Endothelial cell of umbilical vein (primary cell): ENCODE measurements at regions not wholly inside any gene's neighbourhood (a gene's known extent, or its start where the extent isn't known, plus 50 kb on each side); places are given as distances from the start of the nearest gene placed in this dataset.

Source experiments
- BruUV-seq: library from RNA; stranded (reverse); fragments of 400-500 nt; replicated peaks from 2 replicates; lab custom pipeline; 2021; lab: Mats Ljungman, UMichigan
- CTCF ChIA-PET: fragments of 300-600, 350-600 bp; sonication (Branson Sonifier 250); formaldehyde crosslinking; loops from one replicate; lab custom pipeline; 2021; ENCODE audit warnings: antibody characterized with exemption, inconsistent platforms; lab: Charles Lee
- POLR2A ChIA-PET: fragments of 300-600, 350-600 bp; sonication (Branson Sonifier 250); formaldehyde crosslinking; loops from one replicate; lab custom pipeline; 2021; ENCODE audit warnings: antibody characterized with exemption, inconsistent platforms; lab: Charles Lee
- DNase-seq: peaks from one replicate; pipeline ENCODE4 v3.0.0-alpha.2; 2011; ENCODE audit warnings: low read depth, low spot score
- FAIRE-seq: peaks from 2 replicates; lab custom pipeline; 2011; peaks lifted over from hg19 to GRCh38; lab: Jason Lieb, UNC
- H2AFZ ChIP-seq: 2 replicates; pipeline ENCODE4 v1.6.0; 2012; ENCODE audit warnings: low read depth, low read length, control low read depth, inconsistent platforms
- H3K27ac ChIP-seq: 2 replicates; pipeline ENCODE4 v1.5.1; 2011; ENCODE audit warnings: low read depth, mild to moderate bottlenecking, control low read depth, low read length, moderate library complexity; ENCODE audit not compliant: insufficient read depth
- H3K27me3 ChIP-seq, 2 experiments: 2 replicates each; pipeline versions ENCODE4 v1.6.0 to v1.6.1; 2011; ENCODE audit warnings: low read length in 2 of 2, mixed read lengths in 1 of 2; ENCODE audit not compliant: control insufficient read depth in 2 of 2, insufficient read depth in 2 of 2
- H3K36me3 ChIP-seq, 2 experiments: 2 replicates in 1 of 2; 3 replicates in 1 of 2; pipeline ENCODE4 v1.5.1; 2011; ENCODE audit warnings: low read length in 2 of 2, mild to moderate bottlenecking in 1 of 2, moderate library complexity in 1 of 2; ENCODE audit not compliant: control insufficient read depth in 2 of 2, insufficient read depth in 2 of 2; ENCODE audit errors: extremely low read depth in 1 of 2
- H3K4me1 ChIP-seq: 3 replicates; pipeline ENCODE4 v1.5.1; 2011; ENCODE audit warnings: mild to moderate bottlenecking, low read length; ENCODE audit not compliant: control insufficient read depth, insufficient read depth; ENCODE audit errors: extremely low read depth
- H3K4me2 ChIP-seq: 2 replicates; pipeline ENCODE4 v1.6.1; 2011; ENCODE audit warnings: low read length, control low read depth, mixed read lengths; ENCODE audit not compliant: insufficient read depth
- H3K4me3 ChIP-seq, 3 experiments: fragments of 200-600 bp in 1 of 3; sonication (generic), shearing (Covaris generic) in 1 of 3; replicated peaks in 1 of 3; 2 replicates each; pipeline ENCODE4 v1.5.1; 2011 to 2016; ENCODE audit warnings: control low read depth in 3 of 3, low read length in 3 of 3, mild to moderate bottlenecking in 2 of 3, inconsistent platforms in 1 of 3, low read depth in 1 of 3, moderate library complexity in 1 of 3; ENCODE audit not compliant: insufficient read depth in 1 of 3
- H3K79me2 ChIP-seq: 2 replicates; pipeline ENCODE4 v1.6.0; 2012; ENCODE audit warnings: low read length, inconsistent platforms; ENCODE audit not compliant: control insufficient read depth, insufficient read depth
- H3K9ac ChIP-seq: replicated peaks from 2 replicates; pipeline ENCODE3; 2011; ENCODE audit warnings: low read length, control low read depth; ENCODE audit not compliant: insufficient read depth; ENCODE audit errors: extremely low read depth
- H3K9me1 ChIP-seq: replicated peaks from 3 replicates; pipeline ENCODE4 v1.6.0; 2011; ENCODE audit warnings: mild to moderate bottlenecking, low read length; ENCODE audit not compliant: control insufficient read depth, insufficient read depth; ENCODE audit errors: extremely low read depth
- H3K9me3 ChIP-seq: replicated peaks from 2 replicates; pipeline ENCODE4 v1.5.1; 2012; ENCODE audit warnings: low read length, inconsistent platforms; ENCODE audit not compliant: control insufficient read depth, insufficient read depth
- H4K20me1 ChIP-seq: replicated peaks from 2 replicates; pipeline ENCODE3; 2011; ENCODE audit warnings: mild to moderate bottlenecking, low read length; ENCODE audit not compliant: control insufficient read depth, insufficient read depth; ENCODE audit errors: extremely low read depth
- EZH2 ChIP-seq: IDR thresholded peaks from 2 replicates; pipeline ENCODE4 v1.6.1; 2012; ENCODE audit warnings: borderline replicate concordance, low read depth, mild to moderate bottlenecking, moderate library complexity, low read length, inconsistent platforms; ENCODE audit not compliant: severe bottlenecking
- FOS ChIP-seq: IDR thresholded peaks from 2 replicates; pipeline ENCODE4 v1.6.1; 2011; ENCODE audit warnings: mild to moderate bottlenecking, low read length, moderate library complexity, borderline replicate concordance; ENCODE audit not compliant: insufficient read depth
- GATA2 ChIP-seq: IDR thresholded peaks from 2 replicates; pipeline ENCODE4 v1.7.0; 2011; ENCODE audit warnings: low read depth, mild to moderate bottlenecking, moderate library complexity, mixed read lengths, low read length; ENCODE audit not compliant: insufficient read length, insufficient read depth
- JUN ChIP-seq: IDR thresholded peaks from 2 replicates; pipeline ENCODE4 v1.6.1; 2011; ENCODE audit warnings: borderline replicate concordance, low read depth; ENCODE audit not compliant: insufficient read length, insufficient read depth
- MYC ChIP-seq: IDR thresholded peaks from one replicate; pipeline ENCODE4 v1.6.1; 2011; ENCODE audit warnings: mild to moderate bottlenecking, low read depth, low read length
- POLR2A ChIP-seq: IDR thresholded peaks from 2 replicates; pipeline ENCODE4 v1.6.1; 2012; ENCODE audit warnings: low read depth, mild to moderate bottlenecking, control low read depth, low read length
- POLR2AphosphoS5 ChIP-seq: IDR thresholded peaks from 2 replicates; pipeline ENCODE4 v1.6.1; 2012; ENCODE audit warnings: low read depth, mild to moderate bottlenecking, control low read depth, low read length, moderate library complexity; ENCODE audit not compliant: insufficient read depth
- dilution Hi-C: fragments of 300-500 bp; cut with MboI; formaldehyde crosslinking; loops from one replicate; pipeline ENCODE4 v1.15.0; 2019; ENCODE audit warnings: low sequenced_read_pairs; ENCODE audit not compliant: extremely low pct_ligation_motif_present
- intact Hi-C: fragments of 100-400 bp; cut with micrococcal nuclease; formaldehyde crosslinking; loops from one replicate; pipeline ENCODE4 v1.10.0; 2022
- TF ChIP-seq, protein P1 (sequence below), 2 donors: IDR thresholded peaks; 1 replicate in 1 of 2; 2 replicates in 1 of 2; pipeline ENCODE4 v1.5.1; 2011; ENCODE audit warnings: low read length in 2 of 2, mild to moderate bottlenecking in 2 of 2, moderate library complexity in 2 of 2, control low read depth in 1 of 2, inconsistent platforms in 1 of 2, low read depth in 1 of 2; ENCODE audit not compliant: insufficient read depth in 1 of 2; ENCODE audit errors: extremely low read depth in 1 of 2
- TF ChIP-seq, protein P2 (sequence below): IDR thresholded peaks from 2 replicates; pipeline ENCODE4 v1.6.1; 2011; ENCODE audit not compliant: insufficient read depth, insufficient read length

DNA sequence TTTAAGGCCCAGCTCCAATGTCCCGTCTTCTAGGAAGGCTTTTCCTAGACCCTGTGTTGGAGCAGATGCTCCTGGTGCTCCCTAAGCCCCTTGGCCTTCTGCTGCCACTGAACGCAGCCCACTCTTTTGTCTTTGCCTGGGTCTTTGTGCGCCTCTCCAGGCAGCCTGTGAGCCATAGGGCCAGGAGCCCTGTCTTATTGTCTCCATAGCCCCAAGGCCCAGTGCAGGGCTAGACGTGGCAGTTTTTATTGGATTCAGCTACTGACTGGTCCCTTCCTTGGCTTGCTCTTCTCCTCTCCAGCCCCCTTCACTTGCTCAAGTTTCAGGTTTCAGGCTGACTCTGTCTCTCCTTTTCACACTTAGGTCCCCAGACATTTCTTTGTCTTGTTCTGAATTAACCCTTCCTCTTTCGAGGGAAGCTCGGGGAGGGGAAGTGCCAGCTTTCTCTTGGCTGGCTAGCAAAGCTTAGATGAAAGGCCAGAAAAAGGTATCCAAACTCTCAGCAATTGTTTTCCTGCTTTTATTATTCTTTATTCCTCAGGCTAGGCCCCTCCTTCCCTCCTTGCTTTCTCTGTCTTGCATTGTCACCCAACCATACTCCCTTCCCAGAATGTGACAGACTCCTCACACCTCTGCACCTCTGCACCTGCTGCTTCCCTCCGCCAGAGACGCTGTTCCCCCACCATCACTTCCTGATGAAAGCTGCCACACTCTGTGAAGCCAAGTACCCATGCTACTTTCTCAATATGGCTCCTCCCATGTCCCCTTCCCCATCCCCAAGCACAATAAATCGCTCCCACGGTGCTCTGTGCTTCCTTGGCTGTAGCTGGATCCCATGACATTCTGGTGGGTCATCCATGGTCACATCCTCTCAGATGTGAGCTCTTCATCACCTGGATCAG lies 101.6 kb upstream of the CPEB4 start:
- Histone ChIP-seq H3K4me1 (peaks cover 14% of the 10 kb centered on the region), H3K36me3 (no peaks in the 10 kb centered on the region), H2AFZ (no peak overlapping the region), H3K27ac (no peak overlapping the region), H3K4me2 (no peak overlapping the region), H3K9me3 (no peaks in the 10 kb centered on the region), H3K79me2 (no peaks in the 10 kb centered on the region), H3K9ac (no peak overlapping the region), H3K9me1 (no peaks in the 10 kb centered on the region), H3K4me3 (no peak overlapping the region), H4K20me1 (no peaks in the 10 kb centered on the region), H3K27me3 (no peaks in the 10 kb centered on the region)
- BruUV-seq, result no TSS peak
- intact Hi-C loops, result no loop called here
- no peak for FAIRE-seq
- TF ChIP-seq, protein P1, sequence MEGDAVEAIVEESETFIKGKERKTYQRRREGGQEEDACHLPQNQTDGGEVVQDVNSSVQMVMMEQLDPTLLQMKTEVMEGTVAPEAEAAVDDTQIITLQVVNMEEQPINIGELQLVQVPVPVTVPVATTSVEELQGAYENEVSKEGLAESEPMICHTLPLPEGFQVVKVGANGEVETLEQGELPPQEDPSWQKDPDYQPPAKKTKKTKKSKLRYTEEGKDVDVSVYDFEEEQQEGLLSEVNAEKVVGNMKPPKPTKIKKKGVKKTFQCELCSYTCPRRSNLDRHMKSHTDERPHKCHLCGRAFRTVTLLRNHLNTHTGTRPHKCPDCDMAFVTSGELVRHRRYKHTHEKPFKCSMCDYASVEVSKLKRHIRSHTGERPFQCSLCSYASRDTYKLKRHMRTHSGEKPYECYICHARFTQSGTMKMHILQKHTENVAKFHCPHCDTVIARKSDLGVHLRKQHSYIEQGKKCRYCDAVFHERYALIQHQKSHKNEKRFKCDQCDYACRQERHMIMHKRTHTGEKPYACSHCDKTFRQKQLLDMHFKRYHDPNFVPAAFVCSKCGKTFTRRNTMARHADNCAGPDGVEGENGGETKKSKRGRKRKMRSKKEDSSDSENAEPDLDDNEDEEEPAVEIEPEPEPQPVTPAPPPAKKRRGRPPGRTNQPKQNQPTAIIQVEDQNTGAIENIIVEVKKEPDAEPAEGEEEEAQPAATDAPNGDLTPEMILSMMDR (IDR thresholded peaks at IDR 0.05; ENCODE audit: extremely low read depth in 1 of 2, insufficient read depth in 1 of 2, low read depth in 1 of 2, low read length in 2 of 2), result no peak
- no peak for TF ChIP-seq FOS
- TF ChIP-seq EZH2, result no peak
- TF ChIP-seq MYC, result no peak
- TF ChIP-seq, protein P2, sequence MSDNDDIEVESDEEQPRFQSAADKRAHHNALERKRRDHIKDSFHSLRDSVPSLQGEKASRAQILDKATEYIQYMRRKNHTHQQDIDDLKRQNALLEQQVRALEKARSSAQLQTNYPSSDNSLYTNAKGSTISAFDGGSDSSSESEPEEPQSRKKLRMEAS, result no peak
- TF ChIP-seq GATA2, result no peak
- TF ChIP-seq JUN, result no peak
- no peak for TF ChIP-seq POLR2AphosphoS5
- no peak for TF ChIP-seq POLR2A
- POLR2A ChIA-PET, result no interaction called here
- dilution Hi-C loops, result no loop called here
- no peak for DNase-seq
- CTCF ChIA-PET, result interaction anchor here (0.6 to 1.3 kb wide), 4 partner anchors 87 to 187 kb away, joined by 3 read pairs; no protein-coding TSS in a partner anchor
